HepG2 (cell line): ENCODE measurements at regions not wholly inside any gene's neighbourhood (a gene's known extent, or its start where the extent isn't known, plus 50 kb on each side); places are given as distances from the start of the nearest gene placed in this dataset.

Experiments used
- ATAC-seq: fragments of 200-7000 bp; cut with Tn5 transposase; 3 replicates; pipeline ENCODE4 v1.9.1; 2020; ENCODE audit warnings: mild to moderate bottlenecking, moderate library complexity
- BruUV-seq: library from RNA; stranded (reverse); fragments of 400-500 nt; replicated peaks from 2 replicates; lab custom pipeline; 2021; lab: Mats Ljungman, UMichigan
- CTCF ChIA-PET: fragments of 300-600 bp; formaldehyde crosslinking; extraction: SDS; loops from one replicate; lab custom pipeline; 2021; ENCODE audit warnings: low total read pairs, inconsistent platforms, low intra/inter-chr PET ratio; lab: Yijun Ruan, JAX
- POLR2A ChIA-PET: fragments of 350-600 bp; sonication (Branson Sonifier 250); formaldehyde crosslinking; loops from one replicate; lab custom pipeline; 2020; ENCODE audit warnings: antibody characterized with exemption, inconsistent platforms; lab: Yijun Ruan, JAX
- DNase-seq: peaks from one replicate; pipeline ENCODE4 v3.0.0-alpha.2; 2015; ENCODE audit warnings: low spot score
- FAIRE-seq: peaks from 3 replicates; lab custom pipeline; 2011; peaks lifted over from hg19 to GRCh38; lab: Jason Lieb, UNC
- H2AFZ ChIP-seq: one replicate; pipeline ENCODE4 v1.6.1; 2011; ENCODE audit warnings: low read length, inconsistent platforms
- H3K27ac ChIP-seq: fragments of 300-600 bp; 3 replicates; pipeline ENCODE4 v1.8.0; 2011; ENCODE audit warnings: mixed run types, mild to moderate bottlenecking, mixed read lengths, low read length, inconsistent platforms; ENCODE audit not compliant: insufficient read depth; ENCODE audit errors: extremely low read length
- H3K27me3 ChIP-seq, 2 experiments: fragments of 200-600 bp in 1 of 2; 2 replicates in 1 of 2; 3 replicates in 1 of 2; pipeline versions ENCODE4 v1.6.0 to v1.8.0; 2011; ENCODE audit warnings: low read length in 2 of 2, mild to moderate bottlenecking in 2 of 2, moderate library complexity in 2 of 2, inconsistent platforms in 1 of 2; ENCODE audit not compliant: insufficient read depth in 2 of 2, control insufficient read depth in 1 of 2
- H3K36me3 ChIP-seq, 2 experiments: fragments of 200-600 bp in 1 of 2; replicated peaks in 1 of 2; 2 replicates in 1 of 2; 3 replicates in 1 of 2; pipeline versions ENCODE4 v1.5.1 to v1.8.0; 2011; ENCODE audit warnings: low read length in 2 of 2, inconsistent platforms in 1 of 2; ENCODE audit not compliant: insufficient read depth in 2 of 2, control insufficient read depth in 1 of 2
- H3K4me1 ChIP-seq: 2 replicates; pipeline ENCODE4 v1.5.1; 2012; ENCODE audit warnings: low read length, inconsistent platforms; ENCODE audit not compliant: insufficient read depth
- H3K4me2 ChIP-seq: 2 replicates; pipeline ENCODE4 v1.6.0; 2011; ENCODE audit warnings: low read depth, low read length, inconsistent platforms
- H3K4me3 ChIP-seq, 3 experiments: fragments of 200-600 bp in 1 of 3; sonication (generic), shearing (Covaris generic) in 1 of 3; replicated peaks in 1 of 3; 2 replicates each; pipeline ENCODE4 v1.5.1; 2011 to 2016; ENCODE audit warnings: low read length in 3 of 3, inconsistent platforms in 2 of 3, low read depth in 2 of 3, mild to moderate bottlenecking in 2 of 3, control low read depth in 1 of 3, mixed read lengths in 1 of 3; ENCODE audit not compliant: insufficient read depth in 1 of 3
- H3K79me2 ChIP-seq: one replicate; pipeline ENCODE4 v1.6.1; 2011; ENCODE audit warnings: low read length, inconsistent platforms; ENCODE audit not compliant: insufficient read depth
- H3K9ac ChIP-seq: 2 replicates; pipeline ENCODE4 v1.6.0; 2011; ENCODE audit warnings: mild to moderate bottlenecking, low read depth, low read length, inconsistent platforms; ENCODE audit not compliant: insufficient read depth
- H3K9me3 ChIP-seq: 2 replicates; pipeline ENCODE4 v1.5.1; 2012; ENCODE audit warnings: mild to moderate bottlenecking, low read length
- H4K20me1 ChIP-seq: 2 replicates; pipeline ENCODE4 v1.6.0; 2011; ENCODE audit warnings: inconsistent platforms, mild to moderate bottlenecking, low read length, moderate library complexity; ENCODE audit not compliant: insufficient read depth
- ATAD3A ChIP-seq: sonication (generic); formaldehyde crosslinking; IDR thresholded peaks from 2 replicates; pipeline ENCODE4 v1.4.0; 2020; ENCODE audit warnings: missing genetic modification reagents
- DNMT3B ChIP-seq: conservative IDR thresholded peaks from 2 replicates; pipeline ENCODE4 v1.6.1; 2016; ENCODE audit warnings: missing biosample characterization, control low read depth
- ETV6 ChIP-seq: sonication (generic); formaldehyde crosslinking; conservative IDR thresholded peaks from 2 replicates; pipeline ENCODE4 v1.4.0; 2020; ENCODE audit warnings: missing genetic modification reagents
- MED8 ChIP-seq: sonication (generic); formaldehyde crosslinking; IDR thresholded peaks from 2 replicates; pipeline ENCODE4 v1.8.1; 2023; ENCODE audit warnings: mild to moderate bottlenecking, missing genetic modification reagents; ENCODE audit not compliant: insufficient replicate concordance
- MLX ChIP-seq: IDR thresholded peaks from 2 replicates; pipeline ENCODE4 v1.6.1; 2016
- NFIB ChIP-seq: sonication (generic); formaldehyde crosslinking; IDR thresholded peaks from 2 replicates; pipeline ENCODE4 v1.9.0; 2021; ENCODE audit warnings: missing genetic modification reagents, mild to moderate bottlenecking, borderline replicate concordance
- NR2F2 ChIP-seq: IDR thresholded peaks from 2 replicates; pipeline ENCODE4 v1.6.1; 2012; ENCODE audit warnings: low read depth, inconsistent platforms, borderline replicate concordance
- SUZ12 ChIP-seq: fragments of 150-350 bp; IDR thresholded peaks from 2 replicates; pipeline ENCODE4 v1.6.1; 2014; ENCODE audit warnings: low read depth, low read length
- TBL1XR1 ChIP-seq: fragments of 150-350 bp; IDR thresholded peaks from 2 replicates; pipeline ENCODE4 v1.6.1; 2014; ENCODE audit warnings: borderline replicate concordance, low read length; ENCODE audit not compliant: partially characterized antibody
- ZFP36L2 ChIP-seq: sonication (generic); formaldehyde crosslinking; IDR thresholded peaks from 2 replicates; pipeline ENCODE4 v1.4.0; 2020; ENCODE audit warnings: missing genetic modification reagents
- ZMYM3 ChIP-seq: sonication (generic); formaldehyde crosslinking; IDR thresholded peaks from 2 replicates; pipeline ENCODE4 v1.5.1; 2020; ENCODE audit warnings: mild to moderate bottlenecking, missing genetic modification reagents
- ZNF138 ChIP-seq: sonication (generic); formaldehyde crosslinking; IDR thresholded peaks from 2 replicates; pipeline ENCODE4 v1.5.0; 2020; ENCODE audit warnings: mild to moderate bottlenecking, low read depth, missing genetic modification reagents
- ZNF44 ChIP-seq: sonication (generic); formaldehyde crosslinking; IDR thresholded peaks from 2 replicates; pipeline ENCODE4 v1.5.1; 2020; ENCODE audit warnings: mild to moderate bottlenecking, missing genetic modification reagents
- ZNF576 ChIP-seq: sonication (generic); formaldehyde crosslinking; IDR thresholded peaks from 2 replicates; pipeline ENCODE4 v1.4.0; 2020; ENCODE audit warnings: mild to moderate bottlenecking, missing genetic modification reagents
- ZNF777 ChIP-seq: sonication (generic); formaldehyde crosslinking; IDR thresholded peaks from 2 replicates; pipeline ENCODE4 v1.4.0; 2020; ENCODE audit warnings: missing genetic modification reagents
- WGBS: methylation state at CpG from one replicate; pipeline ENCODE4 v1.1.6; 2017; ENCODE audit warnings: low lambda C conversion rate; 5-methylcytosine and 5-hydroxymethylcytosine counted together
- in situ Hi-C: cut with HindIII; loops from 2 replicates; pipeline ENCODE4 v1.10.0; 2017; ENCODE audit warnings: low pct_unique_long_range_greater_than_20kb; ENCODE audit not compliant: extremely low pct_ligation_motif_present
- intact Hi-C: fragments of 100-400 bp; cut with micrococcal nuclease; formaldehyde crosslinking; loops from one replicate; pipeline ENCODE4 v1.10.0; 2022; ENCODE audit not compliant: unreplicated experiment

GRCh38 chr1:83799594-83799993 lies 199.3 kb downstream of the TTLL7 start:
- Histone ChIP-seq H3K27me3 (no peaks in the 10 kb centered on the region), H3K4me2 (no peak overlapping the region), H3K36me3 (no peaks in the 10 kb centered on the region), H3K4me1 (no peaks in the 10 kb centered on the region), H3K79me2 (no peaks in the 10 kb centered on the region), H3K27ac (no peak overlapping the region)
- ATAC-seq: no peak
- in situ Hi-C loops: no loop called here
- TF ChIP-seq NFIB (CRISPR knock-in tag) (no peak), MED8 (CRISPR knock-in tag) (no peak), ZNF44 (CRISPR knock-in tag) (no peak), NR2F2 (no peak), ZFP36L2 (no peak), ZMYM3 (no peak), DNMT3B (no peak), SUZ12 (no peak), ETV6 (CRISPR knock-in tag) (no peak), MLX (CRISPR knock-in tag) (no peak), ZNF576 (CRISPR knock-in tag) (no peak), ATAD3A (CRISPR knock-in tag) (no peak), ZNF777 (CRISPR knock-in tag) (no peak), TBL1XR1 (no peak), ZNF138 (CRISPR knock-in tag) (no peak)
- TF ChIP-seq, all 625 proteins: peak for 0
- POLR2A ChIA-PET: no interaction called here
- H3K9me3 ChIP-seq: peaks cover 23% of the 10 kb centered on the region; the same call in 1 of the 2 replicates
- H3K9ac ChIP-seq: no peak overlapping the region
- DNase-seq (no peak), FAIRE-seq (no peak)
- no TSS peak for BruUV-seq
- intact Hi-C loops: no loop called here
- CTCF ChIA-PET: no interaction called here
- 0% methylated on average over 1 of the region's 1 CpG for WGBS
- no peak overlapping the region for H3K4me3 ChIP-seq
- H4K20me1 ChIP-seq: no peaks in the 10 kb centered on the region
- no peak overlapping the region for H2AFZ ChIP-seq
